ENCODE measurements at regions not wholly inside any gene's neighbourhood (a gene's known extent, or its start where the extent isn't known, plus 50 kb on each side); places are given as distances from the start of the nearest gene placed in this dataset.

DNA sequence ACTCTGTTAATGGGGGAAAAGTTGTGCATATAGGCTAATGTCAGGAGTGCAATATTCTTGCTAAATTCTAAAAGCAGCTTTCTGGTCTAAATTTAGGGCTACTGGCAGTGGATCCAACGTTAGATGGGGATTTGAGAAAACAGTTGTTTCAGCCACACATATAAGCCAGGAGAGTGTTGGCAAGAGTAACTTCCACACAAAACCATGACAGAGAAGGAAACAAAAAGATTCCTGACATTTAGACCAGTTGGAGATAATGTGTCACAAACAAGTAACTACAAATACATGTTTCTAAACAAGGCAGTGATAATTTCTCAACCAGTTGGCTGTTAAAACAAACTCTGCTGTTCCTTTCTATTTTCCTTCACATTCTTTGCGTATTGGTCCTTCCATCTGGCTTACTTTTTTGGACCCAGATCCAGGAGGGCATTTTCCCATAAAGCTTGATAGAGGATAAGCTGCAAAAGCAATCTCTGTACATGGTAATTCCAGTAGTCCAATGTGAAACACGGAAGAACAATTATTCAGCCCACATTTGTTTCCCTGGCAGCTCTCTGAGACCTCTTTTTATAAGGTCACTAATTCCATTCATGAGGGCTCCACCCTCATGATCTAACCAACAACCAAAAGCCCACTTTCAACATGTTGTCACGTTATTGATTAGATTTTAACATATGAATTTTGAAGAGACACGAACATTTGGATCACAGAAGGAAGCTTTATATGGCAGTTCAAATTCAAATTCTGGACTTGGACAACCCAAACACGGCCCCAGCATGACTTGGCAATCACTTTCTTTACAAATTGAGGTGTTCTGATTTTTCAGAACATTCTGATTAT lies 1888.6 kb downstream of the MRPL39 start:
- Histone ChIP-seq H3K36me3 (replicated peaks) (no peaks in the 10 kb centered on the region), H3K9me3 (no peaks in the 10 kb centered on the region), H3K27me3 (ENCODE audit: low read depth) (no peaks in the 10 kb centered on the region), H3K4me3 (no peak overlapping the region), H3K4me1 (peaks cover 13% of the 10 kb centered on the region)
- DNase-seq (ENCODE audit: low spot score in 2 of 2): peak; percentile 8 to 55
- in situ Hi-C loops (cut with MboI; ENCODE audit: low sequenced_read_pairs): no loop called here

DNA sequence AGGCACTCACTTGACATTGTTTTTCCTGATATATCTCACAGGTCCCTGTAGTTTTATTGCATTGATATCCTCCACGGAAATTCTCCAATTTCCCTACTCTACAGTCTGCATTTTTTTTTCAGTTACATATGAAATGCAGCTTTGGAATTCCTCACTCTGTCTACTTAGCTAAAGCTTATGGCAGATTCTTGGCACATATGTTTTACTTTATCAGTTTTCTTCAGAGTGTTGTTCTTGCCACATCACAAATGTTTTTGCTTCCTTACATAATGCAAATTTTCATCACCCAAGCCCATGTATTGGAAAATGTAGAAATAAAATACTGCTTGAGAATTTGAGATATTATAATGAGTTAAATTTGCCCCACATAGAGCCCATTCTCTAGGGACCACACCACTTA lies 1895.1 kb downstream of the MRPL39 start:
- H3K9me3 ChIP-seq: no peaks in the 10 kb centered on the region
- no peaks in the 10 kb centered on the region for H3K4me1 ChIP-seq
- no peak for DNase-seq (ENCODE audit: low spot score in 2 of 2)
- in situ Hi-C loops (cut with MboI; ENCODE audit: low sequenced_read_pairs): no loop called here
- H3K4me3 ChIP-seq: no peak overlapping the region
- no peaks in the 10 kb centered on the region for H3K36me3 ChIP-seq (replicated peaks)
- H3K27me3 ChIP-seq (ENCODE audit: low read depth): no peaks in the 10 kb centered on the region

DNA sequence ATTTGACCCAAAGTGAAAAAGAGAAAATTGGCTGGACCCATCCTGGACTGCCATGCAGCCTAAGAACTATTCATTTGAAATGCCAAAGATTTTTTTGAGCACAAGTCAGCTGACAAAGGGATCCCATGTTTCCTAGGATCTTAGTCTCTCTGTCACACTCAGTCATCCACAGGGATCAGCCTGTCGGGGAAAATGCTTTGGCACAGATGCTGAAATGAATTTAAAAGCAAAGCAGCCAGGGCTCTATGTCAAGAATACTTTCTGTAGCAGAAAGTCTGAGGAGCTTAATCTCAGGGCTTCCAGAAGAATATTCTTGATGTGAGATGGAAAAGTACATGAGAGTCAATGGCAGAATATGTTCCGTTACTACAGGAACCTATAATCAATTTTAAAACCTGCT lies 1900.8 kb downstream of the MRPL39 start:
- no peak overlapping the region for H3K4me3 ChIP-seq
- H3K4me1 ChIP-seq: no peaks in the 10 kb centered on the region
- no peaks in the 10 kb centered on the region for H3K36me3 ChIP-seq (replicated peaks)
- no peaks in the 10 kb centered on the region for H3K27me3 ChIP-seq (ENCODE audit: low read depth)
- in situ Hi-C loops (cut with MboI; ENCODE audit: low sequenced_read_pairs): no loop called here
- no peak for DNase-seq (ENCODE audit: low spot score in 2 of 2)
- no peaks in the 10 kb centered on the region for H3K9me3 ChIP-seq

DNA sequence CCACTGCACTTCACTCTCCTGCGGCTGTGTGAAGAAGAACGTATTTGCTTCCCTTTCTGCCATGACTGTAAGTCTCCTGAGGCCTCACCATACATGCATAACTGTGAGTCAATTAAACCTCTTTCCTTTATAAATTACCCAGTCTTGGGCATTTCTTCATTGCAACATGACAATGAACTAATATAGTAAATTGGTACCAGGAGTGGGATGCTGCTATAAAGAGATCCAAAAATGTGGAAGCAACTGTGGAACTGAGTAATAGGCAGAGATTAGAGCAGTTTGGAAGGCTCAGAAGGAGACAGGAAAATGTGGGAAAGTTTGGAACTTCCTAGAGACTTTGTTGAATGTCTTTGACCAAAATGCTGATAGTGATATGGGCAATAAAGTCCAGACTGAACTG lies 1907.9 kb downstream of the MRPL39 start:
- H3K4me3 ChIP-seq: no peak overlapping the region
- in situ Hi-C loops (cut with MboI; ENCODE audit: low sequenced_read_pairs): no loop called here
- no peak for DNase-seq (ENCODE audit: low spot score in 2 of 2)
- H3K27me3 ChIP-seq (ENCODE audit: low read depth): no peaks in the 10 kb centered on the region
- peaks cover 7% of the 10 kb centered on the region; the same call in 1 of the 2 replicates for H3K9me3 ChIP-seq
- no peaks in the 10 kb centered on the region for H3K4me1 ChIP-seq
- no peaks in the 10 kb centered on the region for H3K36me3 ChIP-seq (replicated peaks)

DNA sequence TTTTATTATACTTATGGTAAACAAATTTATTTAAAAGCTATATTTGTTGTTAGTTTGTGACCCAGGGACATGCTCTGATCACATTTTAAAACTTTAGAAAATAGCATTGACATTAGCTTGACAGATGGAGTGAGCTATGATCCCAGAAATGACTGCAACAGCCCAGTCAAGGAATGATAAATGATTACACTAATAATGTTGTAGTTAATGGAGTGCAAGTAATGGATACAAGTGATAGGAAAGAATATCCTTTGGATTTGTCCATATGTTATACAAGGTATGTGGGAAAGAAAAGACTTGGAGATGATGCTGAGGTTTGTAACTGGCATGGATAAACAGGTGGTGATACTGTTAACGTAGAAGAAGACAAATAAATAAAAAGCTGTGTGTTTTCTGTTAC lies 1908.7 kb downstream of the MRPL39 start:
- no peak for DNase-seq (ENCODE audit: low spot score in 2 of 2)
- Histone ChIP-seq H3K9me3 (peaks cover 7% of the 10 kb centered on the region; the same call in 1 of the 2 replicates), H3K27me3 (ENCODE audit: low read depth) (no peaks in the 10 kb centered on the region), H3K4me3 (no peak overlapping the region), H3K4me1 (no peaks in the 10 kb centered on the region), H3K36me3 (replicated peaks) (no peaks in the 10 kb centered on the region)
- in situ Hi-C loops (cut with MboI; ENCODE audit: low sequenced_read_pairs): no loop called here

DNA sequence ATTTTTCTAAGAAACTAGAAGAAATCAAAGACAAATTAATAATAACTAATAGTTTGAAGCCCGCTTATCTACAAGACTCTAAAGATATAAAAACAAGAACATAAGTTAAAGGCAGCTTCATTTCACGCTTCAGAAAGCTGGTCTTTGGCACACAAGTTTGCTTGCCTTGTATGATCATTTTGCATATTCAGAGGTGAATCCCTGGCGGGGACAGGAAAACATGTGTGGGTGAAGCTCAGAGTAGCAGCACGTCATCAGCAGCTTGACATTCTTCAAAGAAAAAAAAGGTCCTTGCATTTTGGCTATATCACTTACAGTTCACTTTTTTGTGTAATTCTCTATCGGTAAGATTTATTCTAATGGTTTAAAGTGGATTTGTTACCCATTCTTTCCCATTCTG lies 1911.8 kb downstream of the MRPL39 start:
- H3K36me3 ChIP-seq (replicated peaks): no peaks in the 10 kb centered on the region
- in situ Hi-C loops (cut with MboI; ENCODE audit: low sequenced_read_pairs): no loop called here
- no peaks in the 10 kb centered on the region for H3K4me1 ChIP-seq
- H3K4me3 ChIP-seq: no peak overlapping the region
- DNase-seq (ENCODE audit: low spot score in 2 of 2): no peak
- H3K27me3 ChIP-seq (ENCODE audit: low read depth): no peaks in the 10 kb centered on the region
- peaks cover 7% of the 10 kb centered on the region; the same call in 1 of the 2 replicates for H3K9me3 ChIP-seq

DNA sequence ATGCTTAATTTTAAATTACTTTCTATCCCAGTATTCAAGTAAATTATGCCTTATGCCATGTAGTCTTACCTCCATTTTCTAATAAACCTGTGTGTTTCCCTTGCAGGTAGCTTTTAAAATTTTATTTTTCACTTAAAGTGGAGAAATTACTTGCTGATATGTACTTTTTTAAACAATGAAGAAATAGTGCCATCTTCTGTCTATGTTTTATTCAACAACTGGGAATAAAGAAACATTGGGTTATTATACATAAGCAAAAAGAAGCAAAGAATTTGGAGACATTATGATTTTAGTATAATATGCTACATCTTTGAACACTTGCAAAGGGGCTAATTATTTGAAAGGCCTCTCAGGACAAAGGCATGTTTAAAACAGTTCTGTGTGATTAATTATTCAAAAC lies 1912.9 kb downstream of the MRPL39 start:
- DNase-seq (ENCODE audit: low spot score in 2 of 2): peak in 1 of 2 experiments; percentile 30
- in situ Hi-C loops (cut with MboI; ENCODE audit: low sequenced_read_pairs): no loop called here
- peaks cover under 1% of the 10 kb centered on the region; the same call in 1 of the 2 replicates for H3K9me3 ChIP-seq
- H3K36me3 ChIP-seq (replicated peaks): no peaks in the 10 kb centered on the region
- no peaks in the 10 kb centered on the region for H3K4me1 ChIP-seq
- no peak overlapping the region for H3K4me3 ChIP-seq
- H3K27me3 ChIP-seq (ENCODE audit: low read depth): no peaks in the 10 kb centered on the region

DNA sequence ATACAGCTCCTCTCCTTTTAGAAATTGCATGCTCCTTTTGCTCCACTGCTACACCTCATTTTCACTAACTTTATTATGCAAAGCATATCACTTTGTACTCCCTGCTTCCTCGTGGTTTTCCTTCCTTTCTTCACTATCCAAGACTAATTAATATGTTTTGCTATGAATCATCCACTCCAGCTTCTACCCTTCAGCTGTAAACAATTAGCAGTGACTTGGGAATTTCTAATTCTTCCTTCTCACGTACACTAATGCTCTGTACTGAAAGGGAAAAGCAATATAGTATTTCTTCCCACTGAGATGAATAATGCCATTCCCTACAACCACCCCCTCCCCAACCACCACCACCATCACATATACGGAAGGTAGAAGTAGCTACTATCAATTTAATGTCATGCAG lies 1917.0 kb downstream of the MRPL39 start:
- Histone ChIP-seq H3K36me3 (replicated peaks) (no peaks in the 10 kb centered on the region), H3K4me3 (no peak overlapping the region), H3K27me3 (ENCODE audit: low read depth) (no peaks in the 10 kb centered on the region), H3K4me1 (no peaks in the 10 kb centered on the region), H3K9me3 (no peaks in the 10 kb centered on the region)
- in situ Hi-C loops (cut with MboI; ENCODE audit: low sequenced_read_pairs): no loop called here
- DNase-seq (ENCODE audit: low spot score in 2 of 2): no peak

DNA sequence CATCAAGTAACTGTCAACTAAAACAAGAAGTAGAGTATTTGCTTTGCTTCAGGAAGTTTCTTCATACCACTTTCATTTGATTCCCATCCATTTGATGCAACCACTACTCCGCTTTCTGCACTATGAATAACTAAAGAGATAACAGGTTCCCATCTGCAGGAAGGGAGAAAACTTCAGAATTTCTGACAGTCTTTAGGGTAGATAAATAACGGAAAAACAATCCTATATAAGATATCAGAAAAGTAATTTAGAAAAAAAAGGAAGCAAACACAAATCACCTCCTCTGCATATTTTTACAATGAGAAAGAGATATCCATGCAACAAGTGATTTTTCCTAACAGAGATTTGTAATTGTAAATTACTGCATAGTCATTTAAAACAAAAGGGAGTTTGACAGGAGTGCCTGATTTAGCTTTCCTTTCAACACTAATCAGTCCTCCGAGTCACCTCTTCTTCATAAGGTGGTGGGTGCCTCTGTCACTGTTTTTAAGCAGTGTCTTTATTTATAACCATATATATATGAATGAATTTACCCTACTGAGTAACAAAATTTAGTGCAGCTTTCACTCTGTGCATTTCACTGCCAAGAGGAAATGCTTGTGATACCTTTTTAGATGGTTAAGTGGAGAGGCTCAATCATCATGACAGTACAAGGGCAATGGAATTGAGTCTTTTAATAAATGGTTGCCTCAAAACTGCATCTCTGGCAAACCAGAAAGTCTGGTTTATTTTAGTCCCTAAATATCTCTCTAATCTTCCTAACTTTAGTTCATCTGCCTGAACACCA lies 1920.4 kb downstream of the MRPL39 start:
- no peak overlapping the region for H3K4me3 ChIP-seq
- in situ Hi-C loops (cut with MboI; ENCODE audit: low sequenced_read_pairs): no loop called here
- H3K4me1 ChIP-seq: no peaks in the 10 kb centered on the region
- H3K36me3 ChIP-seq (replicated peaks): no peaks in the 10 kb centered on the region
- DNase-seq (ENCODE audit: low spot score in 2 of 2): no peak
- no peaks in the 10 kb centered on the region for H3K9me3 ChIP-seq
- H3K27me3 ChIP-seq (ENCODE audit: low read depth): no peaks in the 10 kb centered on the region

DNA sequence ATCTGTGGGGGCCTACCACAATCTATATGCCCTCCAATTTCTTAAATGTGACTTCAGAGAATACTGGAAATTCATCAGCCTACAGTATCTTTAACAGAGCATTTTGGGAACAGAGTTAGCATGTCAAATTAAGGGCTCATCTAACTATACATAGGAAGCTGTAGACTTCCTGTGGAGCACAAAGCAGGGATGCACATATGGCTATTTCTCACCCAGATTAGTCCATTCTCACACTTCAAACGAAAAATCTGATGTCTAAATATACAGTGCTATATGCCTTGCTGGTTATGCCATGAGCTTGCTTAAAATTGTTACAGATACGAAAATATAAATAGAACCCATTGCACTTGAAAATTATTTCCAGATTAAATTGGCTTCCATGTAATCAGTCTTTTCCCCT lies 1922.8 kb downstream of the MRPL39 start:
- Histone ChIP-seq H3K4me3 (no peak overlapping the region), H3K4me1 (no peaks in the 10 kb centered on the region), H3K36me3 (replicated peaks) (no peaks in the 10 kb centered on the region), H3K9me3 (no peaks in the 10 kb centered on the region), H3K27me3 (ENCODE audit: low read depth) (no peaks in the 10 kb centered on the region)
- in situ Hi-C loops (cut with MboI; ENCODE audit: low sequenced_read_pairs): no loop called here
- no peak for DNase-seq (ENCODE audit: low spot score in 2 of 2)

DNA sequence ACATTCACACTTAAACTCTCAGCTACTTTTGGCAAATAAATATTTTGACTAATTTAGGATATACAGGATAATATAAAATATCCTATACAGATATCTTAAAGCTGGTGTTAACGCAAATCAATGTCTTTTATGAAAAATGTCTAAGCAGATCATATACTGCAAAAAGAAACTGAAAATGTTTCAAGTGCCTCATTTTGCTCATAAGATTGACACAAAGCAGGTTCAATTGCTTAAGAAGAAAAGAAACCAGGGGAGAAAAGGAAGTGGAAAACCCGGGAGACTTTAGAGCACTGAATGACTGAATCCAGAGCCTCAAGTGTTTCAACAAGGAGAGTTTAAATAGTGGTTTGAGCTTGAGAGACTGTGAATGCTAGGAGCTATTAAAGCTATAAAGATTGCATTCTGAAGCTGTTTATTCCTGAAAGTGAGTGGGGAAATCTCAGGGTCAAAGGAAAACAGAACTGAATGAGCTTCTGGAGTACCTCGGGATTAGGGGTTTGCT lies 1943.0 kb downstream of the MRPL39 start:
- Histone ChIP-seq H3K4me1 (peaks cover 8% of the 10 kb centered on the region), H3K4me3 (no peak overlapping the region), H3K9me3 (no peaks in the 10 kb centered on the region), H3K27me3 (ENCODE audit: low read depth) (no peaks in the 10 kb centered on the region), H3K36me3 (replicated peaks) (no peaks in the 10 kb centered on the region)
- no peak for DNase-seq (ENCODE audit: low spot score in 2 of 2)
- in situ Hi-C loops (cut with MboI; ENCODE audit: low sequenced_read_pairs): no loop called here

DNA sequence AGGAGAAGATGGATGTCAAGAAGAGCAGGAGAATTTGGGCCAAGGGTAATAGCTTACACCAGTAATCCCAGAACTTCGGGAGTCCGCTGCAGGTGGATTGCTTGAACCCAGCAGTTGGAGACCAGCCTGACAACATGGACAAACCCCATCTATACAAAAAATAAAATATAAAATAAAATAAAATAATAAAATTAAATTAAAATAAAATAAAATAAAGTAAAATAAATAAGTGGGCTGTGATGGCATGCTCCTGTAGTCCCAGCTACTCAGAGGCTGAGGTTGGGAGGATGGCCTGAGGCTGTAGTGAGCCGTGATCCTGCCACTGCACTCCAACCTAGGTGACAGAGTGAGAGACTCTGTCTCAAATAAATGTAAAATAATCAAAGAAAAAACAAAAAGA lies 1946.7 kb downstream of the MRPL39 start:
- no peaks in the 10 kb centered on the region for H3K36me3 ChIP-seq (replicated peaks)
- no peaks in the 10 kb centered on the region for H3K27me3 ChIP-seq (ENCODE audit: low read depth)
- DNase-seq (ENCODE audit: low spot score in 2 of 2): no peak
- peaks cover 20% of the 10 kb centered on the region for H3K4me1 ChIP-seq
- H3K9me3 ChIP-seq: no peaks in the 10 kb centered on the region
- in situ Hi-C loops (cut with MboI; ENCODE audit: low sequenced_read_pairs): no loop called here
- H3K4me3 ChIP-seq: no peak overlapping the region

DNA sequence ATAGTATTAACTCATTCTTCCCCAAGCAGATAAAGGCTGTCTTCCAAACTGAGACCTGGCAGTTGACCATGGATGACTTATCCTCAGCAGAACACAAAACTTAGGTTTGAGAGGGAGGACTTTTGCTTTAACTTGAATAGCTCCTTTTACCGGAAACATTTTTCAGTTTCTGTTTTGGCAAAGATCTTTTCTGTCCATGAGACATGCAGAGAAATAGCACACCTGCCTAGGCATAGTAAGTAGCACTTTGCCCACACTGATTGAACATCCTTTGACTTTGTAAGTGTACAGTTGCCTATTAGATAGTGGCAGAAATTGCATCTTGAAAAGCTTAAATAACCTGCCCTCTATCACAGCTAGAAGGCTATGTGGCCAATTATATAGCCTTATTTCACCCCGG lies 1962.5 kb downstream of the MRPL39 start:
- Histone ChIP-seq H3K4me1 (peaks cover 10% of the 10 kb centered on the region), H3K9me3 (peaks cover 2% of the 10 kb centered on the region; the same call in 1 of the 2 replicates), H3K27me3 (ENCODE audit: low read depth) (no peaks in the 10 kb centered on the region), H3K36me3 (replicated peaks) (no peaks in the 10 kb centered on the region), H3K4me3 (no peak overlapping the region)
- in situ Hi-C loops (cut with MboI; ENCODE audit: low sequenced_read_pairs): no loop called here
- no peak for DNase-seq (ENCODE audit: low spot score in 2 of 2)

DNA sequence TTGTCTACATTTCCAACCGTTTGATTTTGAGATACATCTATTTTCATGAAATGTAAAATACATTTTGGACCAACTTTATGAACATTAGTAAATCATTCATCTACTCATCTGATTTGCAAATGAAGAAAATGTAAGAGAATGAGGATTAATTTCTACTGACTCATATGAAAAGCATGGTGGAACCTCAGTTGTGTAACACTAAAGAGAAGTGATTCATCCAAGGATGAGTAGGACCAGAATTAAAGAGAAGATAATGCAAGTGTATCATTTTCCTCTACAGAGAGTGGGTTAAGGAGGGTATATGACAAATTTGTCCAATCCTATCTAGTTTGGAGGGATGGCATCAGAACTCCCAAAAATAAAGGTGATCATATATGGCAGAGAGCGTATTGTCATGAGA lies 1967.6 kb downstream of the MRPL39 start:
- in situ Hi-C loops (cut with MboI; ENCODE audit: low sequenced_read_pairs): no loop called here
- peaks cover 2% of the 10 kb centered on the region; the same call in 1 of the 2 replicates for H3K9me3 ChIP-seq
- no peaks in the 10 kb centered on the region for H3K27me3 ChIP-seq (ENCODE audit: low read depth)
- peaks cover 29% of the 10 kb centered on the region for H3K4me1 ChIP-seq
- H3K36me3 ChIP-seq (replicated peaks): no peaks in the 10 kb centered on the region
- no peak overlapping the region for H3K4me3 ChIP-seq
- no peak for DNase-seq (ENCODE audit: low spot score in 2 of 2)
